ENCODE measurements at regions not wholly inside any gene's neighbourhood (a gene's known extent, or its start where the extent isn't known, plus 50 kb on each side); places are given as distances from the start of the nearest gene placed in this dataset.

DNA sequence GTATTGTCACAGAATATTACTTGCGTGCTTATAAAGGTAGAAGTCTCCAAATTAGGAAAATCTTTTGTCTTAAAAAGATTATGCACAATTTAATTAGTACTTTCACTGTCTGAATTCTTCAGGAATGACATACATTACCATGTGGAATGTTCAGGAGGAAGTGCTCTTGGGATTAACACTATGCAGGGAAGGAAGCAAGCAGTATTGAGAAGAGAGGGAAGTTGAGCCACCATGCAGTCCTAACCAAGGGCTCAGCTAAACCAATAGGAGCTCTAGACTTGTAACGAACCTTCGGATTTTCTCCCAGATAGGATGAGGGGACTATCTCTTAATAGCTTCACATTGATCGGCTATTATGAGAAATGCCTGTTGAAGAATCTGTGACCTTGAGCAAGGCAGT, 918.4 kb upstream of the MANEA start:
- DNase-seq (ENCODE audit: low spot score) (no peak), ATAC-seq (ENCODE audit: low FRiP score) (no peak)
- TF ChIP-seq, protein P1, sequence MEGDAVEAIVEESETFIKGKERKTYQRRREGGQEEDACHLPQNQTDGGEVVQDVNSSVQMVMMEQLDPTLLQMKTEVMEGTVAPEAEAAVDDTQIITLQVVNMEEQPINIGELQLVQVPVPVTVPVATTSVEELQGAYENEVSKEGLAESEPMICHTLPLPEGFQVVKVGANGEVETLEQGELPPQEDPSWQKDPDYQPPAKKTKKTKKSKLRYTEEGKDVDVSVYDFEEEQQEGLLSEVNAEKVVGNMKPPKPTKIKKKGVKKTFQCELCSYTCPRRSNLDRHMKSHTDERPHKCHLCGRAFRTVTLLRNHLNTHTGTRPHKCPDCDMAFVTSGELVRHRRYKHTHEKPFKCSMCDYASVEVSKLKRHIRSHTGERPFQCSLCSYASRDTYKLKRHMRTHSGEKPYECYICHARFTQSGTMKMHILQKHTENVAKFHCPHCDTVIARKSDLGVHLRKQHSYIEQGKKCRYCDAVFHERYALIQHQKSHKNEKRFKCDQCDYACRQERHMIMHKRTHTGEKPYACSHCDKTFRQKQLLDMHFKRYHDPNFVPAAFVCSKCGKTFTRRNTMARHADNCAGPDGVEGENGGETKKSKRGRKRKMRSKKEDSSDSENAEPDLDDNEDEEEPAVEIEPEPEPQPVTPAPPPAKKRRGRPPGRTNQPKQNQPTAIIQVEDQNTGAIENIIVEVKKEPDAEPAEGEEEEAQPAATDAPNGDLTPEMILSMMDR (IDR thresholded peaks at IDR 0.05), result no peak

DNA sequence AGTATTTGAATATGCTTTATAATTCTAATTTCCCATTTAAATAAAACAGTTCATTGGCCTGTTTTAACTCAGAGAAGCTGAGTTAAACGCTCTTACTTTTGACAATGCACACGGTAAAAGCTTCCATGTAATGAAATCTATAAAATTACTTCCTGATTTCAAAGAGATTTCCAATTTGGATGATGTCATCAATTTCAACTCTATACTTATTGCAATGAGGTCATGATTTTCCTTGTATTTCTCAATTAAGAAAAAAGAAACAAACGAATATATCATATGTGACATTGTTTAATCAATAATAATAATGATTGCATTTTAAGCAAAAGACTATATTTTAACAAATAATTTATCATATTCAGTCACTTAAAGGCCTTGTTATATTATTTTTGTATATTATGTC, 926.1 kb upstream of the MANEA start:
- TF ChIP-seq, protein P1 (IDR thresholded peaks at IDR 0.05), result no peak
- ATAC-seq (ENCODE audit: low FRiP score) (no peak), DNase-seq (ENCODE audit: low spot score) (no peak)

GRCh38 chr6:94645191-94645590, 932.1 kb upstream of the MANEA start:
- no peak for DNase-seq (ENCODE audit: low spot score)
- TF ChIP-seq, protein P1 (IDR thresholded peaks at IDR 0.05), result no peak

DNA sequence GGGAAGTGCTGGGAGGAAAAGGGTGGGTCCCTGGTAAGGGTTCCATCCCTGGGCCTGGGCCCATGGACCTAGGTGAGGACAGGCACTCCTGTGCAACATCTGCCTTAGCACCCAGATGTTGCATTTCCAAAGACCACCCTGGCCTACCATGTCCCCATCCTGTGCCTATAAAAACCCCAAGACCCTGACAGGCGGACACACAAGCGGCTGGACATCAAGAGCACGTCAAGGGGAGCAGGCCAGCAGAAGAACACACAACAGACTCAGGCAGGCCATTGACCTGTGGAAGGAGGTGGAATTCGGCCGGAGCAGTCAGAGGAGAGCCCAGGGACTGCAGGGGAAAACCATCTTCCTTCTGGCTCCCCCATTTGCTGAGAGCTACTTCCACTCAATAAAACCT, 937.8 kb upstream of the MANEA start:
- no peak for ATAC-seq (ENCODE audit: low FRiP score)
- DNase-seq (ENCODE audit: low spot score), result no peak

More at GRCh38 chr6:94645191-94645590, 932.1 kb upstream of the MANEA start:
- ATAC-seq (ENCODE audit: low FRiP score), result no peak

DNA sequence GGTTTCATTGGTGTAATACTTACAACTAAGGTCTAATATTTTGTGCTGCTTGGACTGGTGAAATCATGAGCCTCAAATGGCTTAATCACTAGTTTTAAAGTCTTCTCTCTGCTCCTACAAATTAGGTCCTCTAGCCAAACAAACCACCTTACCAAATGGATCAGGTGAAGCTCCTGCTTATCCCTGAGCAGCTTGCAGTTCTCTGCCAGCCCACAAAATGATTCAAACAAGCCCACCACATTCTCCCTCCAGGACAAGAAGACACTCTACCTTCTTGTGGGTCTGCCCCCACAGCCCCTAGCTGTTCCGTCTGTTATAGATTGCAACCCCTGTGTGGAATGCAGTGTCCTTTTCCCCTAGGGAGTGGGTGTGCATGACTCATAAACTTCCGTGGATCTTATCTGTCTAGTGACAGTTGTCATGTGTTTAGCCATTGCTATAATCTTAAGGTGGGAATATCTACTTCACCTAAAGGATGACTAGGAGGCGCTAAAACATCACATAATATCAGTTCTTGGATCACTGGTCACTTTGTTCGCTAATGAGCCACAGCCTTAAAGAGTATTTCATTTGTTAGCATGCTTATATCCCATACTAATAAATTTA, 940.5 kb upstream of the MANEA start:
- TF ChIP-seq, protein P1 (IDR thresholded peaks at IDR 0.05), result no peak
- DNase-seq (ENCODE audit: low spot score), result no peak
- ATAC-seq (ENCODE audit: low FRiP score), result no peak

More for the DNA sequence above, 937.8 kb upstream of the MANEA start:
- TF ChIP-seq, protein P1 (IDR thresholded peaks at IDR 0.05), result no peak

DNA sequence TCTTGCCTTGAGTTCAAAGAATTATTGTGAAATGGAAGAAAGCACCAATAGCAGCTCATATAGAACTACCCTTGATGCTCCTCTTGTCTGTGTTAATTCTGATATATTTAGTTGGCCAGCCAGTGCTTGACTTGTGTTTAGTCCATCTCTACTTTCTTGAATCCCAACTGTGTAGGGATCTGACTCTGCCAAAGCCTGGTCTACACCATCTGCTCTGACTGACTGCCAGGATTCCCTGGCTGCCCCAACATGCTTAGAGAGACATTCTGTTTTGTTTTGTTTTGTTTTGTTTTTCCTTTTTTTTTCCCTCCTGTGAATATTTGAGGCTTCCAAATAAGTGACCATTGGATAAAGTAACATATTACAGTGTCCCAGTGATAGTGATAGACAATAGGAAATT, 953.7 kb upstream of the MANEA start:
- no peak for DNase-seq (ENCODE audit: low spot score)
- TF ChIP-seq, protein P1 (IDR thresholded peaks at IDR 0.05), result no peak
- no peak for ATAC-seq (ENCODE audit: low FRiP score)

- TF ChIP-seq, protein P1 (IDR thresholded peaks at IDR 0.05), result no peak
- ATAC-seq (ENCODE audit: low FRiP score) (no peak), DNase-seq (ENCODE audit: low spot score) (no peak)
Observed at GRCh38 chr6:94622783-94623182, 954.6 kb upstream of the MANEA start.
